GM18498 (cell line): ENCODE measurements at regions not wholly inside any gene's neighbourhood (a gene's known extent, or its start where the extent isn't known, plus 50 kb on each side); places are given as distances from the start of the nearest gene placed in this dataset.
"Not testable (repeated sequence)": the region's sequence is repeated elsewhere in the genome, so short reads cannot be mapped to it uniquely, and the experiment has no call there.

Experiments used
- ATAC-seq: cut with Tn5 transposase; IDR thresholded peaks from one replicate; pipeline ENCODE4 v1.9.1; 2021; ENCODE audit warnings: mild to moderate bottlenecking, moderate library complexity; ENCODE audit not compliant: unreplicated experiment

DNA sequence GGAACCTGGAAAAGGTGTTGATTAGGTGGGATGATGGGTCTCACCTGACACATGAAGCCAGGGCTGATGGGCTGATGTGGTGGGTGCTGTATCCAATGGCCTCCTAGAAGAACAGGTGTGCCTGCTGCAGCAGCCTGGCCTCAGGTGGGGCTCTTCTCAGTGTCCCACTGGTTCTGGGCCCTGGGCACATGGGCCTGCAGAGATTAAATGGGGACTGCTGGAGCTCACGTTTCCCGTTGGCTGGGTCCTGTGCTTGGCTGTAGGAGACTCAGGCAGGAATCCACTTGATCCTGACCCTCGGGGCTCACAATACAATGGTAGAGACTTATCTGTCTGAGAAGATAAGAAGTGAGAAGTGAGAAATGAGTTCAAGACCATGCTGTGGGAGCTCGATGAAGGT lies 170.9 kb downstream of the KCNS3 start:
- ATAC-seq: no peak

DNA sequence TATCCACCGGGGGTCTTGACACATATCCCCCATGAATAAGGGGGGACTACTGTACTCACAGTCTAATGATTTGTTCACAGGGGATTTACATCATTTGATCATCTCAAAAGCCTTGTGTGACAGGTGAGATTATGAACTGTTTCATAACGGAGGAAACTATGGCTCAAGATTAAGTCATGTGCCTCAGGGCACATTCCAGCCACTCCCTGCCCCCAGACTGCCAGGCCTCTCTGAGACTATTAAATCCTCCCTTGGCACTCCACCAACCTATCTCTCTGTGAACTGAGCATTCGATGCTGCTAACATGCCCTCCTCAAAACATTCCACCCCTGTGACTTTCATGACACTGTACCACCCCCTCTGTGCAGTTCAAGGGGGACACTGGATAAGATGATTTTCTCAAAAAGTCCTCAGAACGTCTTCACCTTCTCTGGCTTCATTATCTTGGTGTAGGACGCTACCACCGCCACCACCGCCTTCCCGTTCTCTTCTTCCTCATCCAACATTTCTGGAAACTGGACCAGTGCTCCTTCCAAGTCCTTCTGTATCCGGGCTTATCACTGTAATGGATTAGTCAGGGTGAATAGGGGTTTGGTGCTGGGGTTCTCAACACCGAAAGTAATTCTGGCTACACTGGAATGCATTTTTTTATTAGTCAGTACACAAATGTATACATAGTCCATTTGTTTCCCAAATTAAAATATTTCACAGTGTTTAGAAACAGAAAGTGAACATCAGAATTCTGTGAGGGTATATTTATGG lies 169.6 kb downstream of the KCNS3 start:
- no peak for ATAC-seq

- ATAC-seq: no peak
Observed at GRCh38 chr2:18047213-18047611, 168.7 kb downstream of the KCNS3 start.

DNA sequence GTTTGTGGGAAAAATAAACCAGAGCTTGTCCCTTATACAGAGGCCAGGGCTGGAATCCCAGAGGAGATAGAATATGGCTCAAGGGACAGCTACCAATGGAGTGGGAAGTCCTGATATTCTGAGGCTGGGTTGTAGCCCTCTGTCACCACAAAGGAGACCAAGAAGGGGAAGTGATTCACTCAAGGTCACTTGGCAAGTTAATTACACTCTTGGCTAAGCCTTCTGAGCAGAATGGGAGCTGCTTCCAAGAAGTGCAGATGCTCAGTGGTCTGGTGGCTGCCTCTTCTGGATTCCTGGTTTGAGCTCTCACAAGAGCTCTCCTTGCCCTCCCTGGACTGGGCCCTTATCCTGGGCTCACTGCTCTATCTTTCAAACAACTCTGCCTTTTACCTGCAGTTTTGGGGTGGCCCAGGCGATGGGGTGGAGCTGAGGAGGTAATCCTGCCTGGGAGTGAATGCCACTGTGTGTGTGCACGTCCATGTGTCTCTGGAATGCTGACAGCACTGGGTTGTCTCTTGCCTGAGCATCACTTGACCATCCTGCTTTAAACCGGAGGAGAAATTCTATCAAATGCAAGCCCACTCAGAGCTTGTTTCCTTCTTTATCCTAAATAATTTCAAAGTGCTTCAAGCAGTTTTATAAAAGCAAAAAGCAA lies 168.2 kb downstream of the KCNS3 start:
- ATAC-seq: no peak

- ATAC-seq: no peak
Observed at GRCh38 chr2:18046017-18046416, 167.6 kb downstream of the KCNS3 start.

GRCh38 chr2:18045230-18045629 lies 166.8 kb downstream of the KCNS3 start:
- ATAC-seq: no peak

DNA sequence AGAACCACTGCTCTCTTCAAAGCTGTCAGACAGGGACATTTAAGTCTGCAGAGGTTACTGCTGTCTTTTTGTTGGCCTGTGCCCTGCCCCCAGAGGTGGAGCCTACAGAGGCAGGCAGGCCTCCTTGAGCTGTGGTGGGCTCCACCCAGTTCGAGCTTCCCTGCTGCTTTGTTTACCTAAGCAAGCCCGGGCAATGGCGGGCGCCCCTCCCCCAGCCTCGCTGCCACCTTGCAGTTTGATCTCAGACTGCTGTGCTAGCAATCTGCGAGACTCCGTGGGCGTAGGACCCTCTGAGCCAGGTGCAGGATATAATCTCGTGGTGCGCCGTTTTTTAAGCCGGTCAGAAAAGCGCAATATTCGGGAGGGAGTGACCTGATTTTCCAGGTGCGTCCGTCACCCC lies 138.9 kb downstream of the KCNS3 start:
- ATAC-seq: not testable (repeated sequence)

- no peak for ATAC-seq
Observed at GRCh38 chr2:18009891-18010290, 131.4 kb downstream of the KCNS3 start.

DNA sequence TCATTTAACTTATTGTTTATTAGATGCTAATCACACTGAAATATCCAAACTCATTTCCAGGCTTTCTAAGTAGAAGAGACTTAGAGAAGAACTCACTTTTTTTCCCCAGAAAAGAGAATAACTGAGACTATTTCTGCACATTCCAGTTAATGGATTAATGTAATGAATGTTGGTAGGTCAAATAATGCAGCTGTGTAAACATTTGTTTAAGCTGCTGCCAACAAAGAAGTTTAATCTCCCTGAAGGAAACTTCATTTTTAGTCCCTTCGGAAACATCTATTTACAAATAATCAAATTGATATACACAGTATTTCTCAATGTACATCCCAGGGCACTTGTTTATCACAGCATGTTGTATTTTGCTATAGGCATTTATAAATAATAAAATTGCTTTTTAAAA lies 126.9 kb downstream of the KCNS3 start:
- no peak for ATAC-seq

DNA sequence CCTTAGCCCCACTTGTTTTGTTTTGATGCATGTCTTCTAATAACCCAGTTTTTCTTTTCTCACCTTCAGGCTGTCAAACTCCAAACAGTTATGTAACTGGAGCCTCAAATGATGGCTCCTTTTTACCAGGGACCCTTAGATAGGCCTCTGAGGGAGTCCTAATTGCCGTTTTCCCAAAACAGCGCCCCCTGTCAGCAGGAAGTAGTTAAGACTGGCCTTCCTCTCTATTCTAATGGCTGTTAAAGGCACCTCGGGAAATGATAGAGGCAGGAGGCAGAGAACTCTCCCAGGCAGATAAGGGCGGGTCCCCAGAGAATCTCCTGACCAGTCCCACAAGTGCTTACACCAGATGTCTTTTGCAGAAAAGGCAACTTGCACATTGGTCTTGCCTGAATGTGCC lies 123.2 kb downstream of the KCNS3 start:
- no peak for ATAC-seq

DNA sequence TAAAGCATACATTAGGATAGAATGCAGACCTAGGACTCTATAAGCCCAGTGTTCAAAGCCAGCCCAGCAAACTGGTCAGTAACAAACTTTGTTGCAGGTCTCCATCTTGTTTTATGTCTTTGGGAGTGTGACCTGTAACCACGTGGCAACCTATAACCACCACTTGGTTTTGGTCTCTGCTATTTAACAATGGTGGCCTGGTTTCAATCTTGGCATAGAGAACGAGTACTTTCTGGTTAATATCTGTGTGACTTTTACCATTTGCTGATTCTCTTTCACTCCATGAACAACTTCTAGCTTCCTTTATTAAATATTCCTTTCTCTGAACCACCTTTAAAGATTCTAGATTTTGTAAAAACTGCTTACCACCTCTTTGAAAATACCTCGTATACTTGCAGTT lies 118.5 kb downstream of the KCNS3 start:
- ATAC-seq: no peak

- ATAC-seq: no peak
Observed at GRCh38 chr2:17995593-17995992, 117.1 kb downstream of the KCNS3 start.
